GM21737 (cell line): ENCODE measurements at regions not wholly inside any gene's neighbourhood (a gene's known extent, or its start where the extent isn't known, plus 50 kb on each side); places are given as distances from the start of the nearest gene placed in this dataset.
"Not testable (repeated sequence)": the region's sequence is repeated elsewhere in the genome, so short reads cannot be mapped to it uniquely, and the experiment has no call there.

Experiments used
- ATAC-seq: cut with Tn5 transposase; IDR thresholded peaks from one replicate; pipeline ENCODE4 v1.9.1; 2021; ENCODE audit warnings: mild to moderate bottlenecking, moderate library complexity; ENCODE audit not compliant: unreplicated experiment

DNA sequence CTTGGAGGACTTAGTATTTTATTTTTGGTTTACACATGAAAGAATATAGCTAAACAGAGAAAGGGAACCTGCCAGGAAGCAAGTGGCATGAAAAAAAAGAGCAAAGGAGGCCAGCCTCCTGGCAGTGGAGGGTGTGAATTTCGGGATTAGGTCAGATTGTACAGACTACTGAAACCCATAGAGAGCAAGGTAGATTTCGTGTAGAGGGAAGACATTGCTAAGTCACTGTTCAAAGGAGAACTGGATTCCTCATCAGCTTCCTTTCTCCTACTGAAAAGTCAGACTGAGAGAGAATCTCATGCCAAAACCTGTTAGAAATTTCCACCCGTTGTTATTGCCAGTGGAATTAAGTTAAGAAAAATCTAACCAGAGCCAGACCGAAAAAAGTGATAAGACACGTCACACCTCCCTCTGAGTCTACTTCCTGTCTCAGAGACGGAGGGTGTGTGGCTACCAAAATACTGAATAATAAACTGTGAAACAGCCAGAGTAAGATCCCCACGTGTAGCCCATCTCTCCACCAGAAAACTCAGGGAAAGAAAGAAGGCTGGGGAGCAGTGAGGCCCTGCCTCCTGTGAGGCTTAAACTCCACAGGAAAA is 118.8 kb downstream of the SKIDA1 start:
- ATAC-seq, result no peak

- no peak for ATAC-seq
Observed at GRCh38 chr10:21405981-21406380, 119.5 kb downstream of the SKIDA1 start.

DNA sequence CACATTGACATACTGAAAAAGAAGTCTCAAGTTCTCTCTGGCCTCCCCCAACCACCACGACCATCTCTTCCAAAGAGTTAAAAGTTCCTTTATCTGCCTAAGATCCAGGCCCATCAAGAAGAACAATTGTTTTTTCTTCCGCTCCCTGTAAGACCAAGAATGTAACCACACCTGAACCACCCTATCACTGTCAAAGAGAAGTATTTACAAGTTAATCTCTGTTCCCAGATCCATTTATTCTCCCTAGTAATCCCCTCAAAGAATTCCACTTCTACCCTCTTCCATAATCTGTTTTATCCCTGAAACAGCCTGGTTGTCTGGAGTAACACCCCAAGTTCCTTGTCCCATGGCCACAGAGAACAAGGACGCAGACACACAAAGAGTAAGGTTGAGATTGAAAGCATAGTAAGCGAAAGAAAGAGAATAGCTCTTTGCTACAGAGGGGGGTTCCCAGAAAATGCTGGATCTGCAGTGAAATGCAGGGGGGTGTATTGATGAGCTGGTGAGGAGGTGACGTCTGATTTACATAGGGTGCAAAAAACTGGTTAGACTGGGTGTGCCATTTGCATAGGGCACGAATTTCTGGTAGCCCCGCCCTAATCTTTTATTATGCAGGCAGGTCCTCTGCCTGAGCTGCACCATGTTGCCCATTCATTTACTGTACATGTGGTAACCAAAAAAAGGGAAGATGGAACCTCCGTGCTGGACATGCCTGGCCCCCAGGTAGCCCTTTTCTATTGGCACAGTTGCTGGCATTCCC is 122.0 kb downstream of the SKIDA1 start:
- ATAC-seq, result no peak

DNA sequence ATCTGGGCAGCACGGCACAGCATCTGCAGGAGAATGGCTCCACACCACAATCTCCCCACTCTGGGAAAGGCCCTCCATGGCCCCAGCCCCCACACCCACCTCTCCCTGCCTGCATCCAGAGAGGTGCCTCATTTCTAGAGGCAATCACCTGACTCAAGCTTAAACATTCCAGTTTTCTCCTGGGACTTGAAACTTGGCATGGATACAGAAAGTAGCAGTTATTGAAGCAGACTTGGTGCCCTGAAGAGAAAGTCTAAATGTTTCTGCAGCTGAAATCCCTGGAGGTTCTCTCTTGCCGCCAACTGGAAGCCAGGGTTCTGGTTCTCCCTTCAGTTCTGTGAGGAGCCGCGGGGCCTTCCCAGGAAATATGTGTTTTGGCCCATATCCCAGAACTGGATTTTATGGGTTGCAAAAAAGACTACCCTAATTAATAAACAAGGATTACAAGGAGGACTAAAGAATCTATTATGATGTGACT is 122.8 kb downstream of the SKIDA1 start:
- ATAC-seq, result no peak

- no peak for ATAC-seq
Observed at GRCh38 chr10:21401196-21401595, 124.3 kb downstream of the SKIDA1 start.

GRCh38 chr10:21399392-21400035 is 126.0 kb downstream of the SKIDA1 start:
- ATAC-seq, result no peak

DNA sequence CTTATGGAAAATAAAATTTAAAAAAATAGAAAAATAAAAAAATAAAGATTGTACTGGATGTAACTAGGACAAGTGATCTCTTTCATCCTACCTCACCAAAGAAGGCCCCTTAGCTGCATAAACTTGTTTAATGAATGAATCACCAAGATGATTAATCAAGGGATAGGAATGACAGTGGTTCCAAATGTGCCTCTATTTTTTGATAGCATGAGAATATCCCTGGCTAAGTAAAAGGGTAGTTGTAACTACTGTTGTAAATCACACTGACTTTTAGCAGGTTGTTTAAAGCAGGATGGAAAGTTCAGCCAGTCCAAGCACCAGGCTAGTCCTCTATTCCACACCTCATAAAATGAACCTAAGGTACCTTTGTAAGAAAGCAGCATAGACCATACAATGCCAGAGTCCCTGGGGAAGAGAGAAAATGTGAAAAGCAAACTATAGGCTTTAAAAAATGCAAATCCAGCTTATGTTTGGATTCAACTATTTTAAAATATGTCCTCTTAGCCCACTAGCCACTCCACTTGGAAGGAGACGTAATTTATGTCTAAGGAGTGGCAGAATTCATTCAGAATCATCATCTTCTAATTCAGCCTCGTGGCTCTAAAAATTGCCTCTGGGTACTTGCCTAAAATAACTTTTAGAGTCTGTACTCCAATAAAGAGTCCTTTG is 126.8 kb downstream of the SKIDA1 start:
- ATAC-seq, result no peak

GRCh38 chr10:21396889-21397288 is 128.6 kb downstream of the SKIDA1 start:
- ATAC-seq, result no peak

- ATAC-seq, result no peak
Observed at GRCh38 chr10:21393931-21394330, 131.6 kb downstream of the SKIDA1 start.

GRCh38 chr10:21388589-21388988 is 136.9 kb downstream of the SKIDA1 start:
- no peak for ATAC-seq

DNA sequence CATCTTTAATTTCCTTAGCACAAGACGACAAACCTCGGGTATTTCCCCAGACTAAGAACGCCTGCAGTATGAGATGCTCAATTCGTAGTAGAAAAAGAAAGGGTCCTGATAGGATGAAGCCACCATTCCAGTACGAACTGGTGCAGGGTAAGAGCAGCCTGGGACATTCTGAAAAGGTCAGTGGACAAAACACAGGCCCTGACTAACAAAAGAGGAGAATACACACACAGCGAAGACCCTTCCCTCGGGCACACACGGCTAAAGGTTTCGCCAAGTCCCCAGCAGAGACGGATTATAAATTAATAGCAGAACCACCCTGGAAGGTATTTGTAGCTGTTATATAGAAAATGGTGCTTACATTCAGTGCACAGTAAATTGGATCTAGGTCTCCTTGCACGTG is 137.6 kb downstream of the SKIDA1 start:
- no peak for ATAC-seq

DNA sequence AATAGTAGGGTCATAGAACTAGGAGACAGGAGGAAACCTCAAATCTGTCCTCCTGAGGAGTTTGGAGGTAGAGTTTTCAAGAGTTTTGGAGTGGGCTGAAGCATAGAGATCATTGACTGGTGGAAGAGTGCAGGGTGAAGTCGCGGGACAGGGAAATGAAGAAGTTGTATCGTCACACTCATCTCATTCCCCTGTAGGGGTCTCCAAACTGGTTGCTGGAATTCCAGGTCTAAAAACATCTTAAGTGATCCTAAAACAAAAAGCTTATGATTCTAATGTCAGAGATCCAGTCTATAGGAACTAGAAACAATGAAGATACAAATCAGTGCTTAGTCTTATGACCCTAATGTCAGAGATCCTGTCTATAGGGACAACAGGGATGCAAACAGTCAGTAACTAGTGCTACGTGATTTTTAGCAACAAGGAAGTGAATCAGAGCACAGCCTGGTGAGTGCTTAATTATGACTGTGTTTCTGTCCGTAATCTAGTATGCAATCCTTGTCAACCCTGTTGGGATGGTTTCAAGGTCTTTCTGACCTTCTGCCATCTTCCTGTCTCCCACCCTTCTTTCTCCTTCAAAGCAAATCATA is 139.4 kb downstream of the SKIDA1 start:
- ATAC-seq, result no peak

DNA sequence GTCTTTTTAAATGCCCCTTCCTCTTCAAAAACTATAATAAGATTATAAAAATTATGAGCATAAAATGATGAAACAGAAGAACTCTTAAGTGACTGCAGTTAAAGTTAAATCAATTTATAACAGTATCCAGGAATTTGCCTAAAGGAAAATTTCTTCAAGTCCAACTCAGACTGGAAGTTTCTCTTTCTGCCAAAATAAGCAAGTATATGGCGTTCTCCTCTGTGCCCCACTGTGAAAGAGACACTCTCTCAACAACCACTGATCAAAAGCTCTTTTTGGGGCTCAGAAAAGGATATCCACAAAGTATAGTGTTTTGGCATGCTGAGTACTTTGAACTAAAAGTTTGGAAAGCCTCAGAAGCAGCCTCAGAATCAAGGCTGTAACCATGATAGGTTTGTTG is 139.9 kb downstream of the SKIDA1 start:
- no peak for ATAC-seq

DNA sequence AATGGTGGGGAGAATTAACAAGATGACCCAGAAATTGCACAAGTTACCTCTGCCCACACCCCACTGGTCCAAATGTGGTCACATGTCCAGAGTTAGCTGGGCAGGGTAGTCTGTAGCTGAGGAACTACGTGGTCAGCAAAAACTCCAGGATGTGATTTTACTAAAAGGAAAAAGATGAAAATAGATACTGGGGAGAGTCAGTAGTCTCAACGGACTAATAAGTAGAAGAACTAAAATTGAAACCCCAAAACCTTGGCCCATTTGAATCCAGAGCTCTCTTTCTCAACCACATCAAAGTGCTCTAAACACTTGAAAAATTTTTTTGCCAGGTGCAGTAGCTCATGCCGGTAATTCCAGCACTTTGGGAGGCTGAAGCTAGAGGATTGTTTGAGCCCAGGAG is 146.3 kb downstream of the SKIDA1 start:
- ATAC-seq, result no peak

- ATAC-seq, result not testable (repeated sequence)
Observed at GRCh38 chr10:21375274-21375673, 150.2 kb downstream of the SKIDA1 start.

GRCh38 chr10:21373881-21374280 is 151.6 kb downstream of the SKIDA1 start:
- not testable (repeated sequence) for ATAC-seq

DNA sequence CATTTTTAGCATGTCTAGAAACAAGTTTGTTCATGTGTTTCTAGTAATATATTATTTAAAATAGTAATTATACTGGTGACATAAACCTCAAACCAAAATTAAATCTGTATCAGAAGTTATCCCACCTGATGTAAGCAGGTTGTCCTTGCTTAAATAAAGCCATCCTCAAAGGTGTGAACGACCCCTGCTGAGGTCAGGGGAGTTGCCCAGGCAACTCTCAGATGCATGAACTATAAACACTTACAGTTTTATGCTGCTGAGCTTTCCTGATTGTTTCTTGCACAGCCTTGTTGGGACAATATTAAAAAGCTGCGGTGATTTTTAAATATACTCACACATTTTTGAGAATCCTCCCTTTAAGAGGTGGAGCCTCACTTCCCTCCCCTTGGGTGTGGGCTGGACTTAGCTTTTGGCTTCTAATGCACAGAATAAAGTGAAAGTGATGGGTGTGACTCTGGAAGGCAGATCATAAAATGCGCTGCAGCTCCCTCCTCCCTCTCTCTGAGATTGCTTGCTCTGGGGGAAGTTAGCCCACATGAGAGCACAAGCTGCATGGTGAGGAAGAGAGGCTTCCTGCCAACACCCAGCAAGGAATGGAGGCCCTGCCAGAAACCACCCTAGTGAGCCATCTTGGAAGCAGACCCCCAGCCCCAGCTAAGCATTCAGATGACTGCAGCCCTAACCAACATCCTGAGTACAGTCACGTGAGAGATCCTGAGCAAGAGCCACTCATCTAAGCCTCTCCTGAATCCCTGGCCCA is 152.7 kb downstream of the SKIDA1 start:
- ATAC-seq, result no peak

DNA sequence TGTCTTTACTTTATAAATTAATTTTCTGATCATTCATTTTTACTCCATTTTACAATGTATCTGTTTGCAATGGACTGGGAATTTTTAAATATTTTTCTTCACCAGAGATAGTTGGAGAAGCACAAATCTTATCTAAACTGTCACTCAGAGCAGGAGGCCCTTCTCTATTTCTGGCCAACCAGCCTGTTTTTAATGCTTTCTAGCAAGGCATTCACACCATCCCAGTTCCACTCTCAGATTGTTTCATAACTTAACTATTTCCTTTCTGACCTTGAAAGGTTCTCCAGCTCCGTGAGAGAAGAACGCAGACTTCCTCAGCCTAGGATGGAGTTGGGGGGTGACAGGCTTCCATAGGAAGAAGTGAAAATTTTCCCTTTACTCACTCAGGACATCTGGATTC is 155.8 kb downstream of the SKIDA1 start:
- ATAC-seq, result no peak

GRCh38 chr10:21368728-21369425 is 156.6 kb downstream of the SKIDA1 start:
- no peak for ATAC-seq
